ENCODE measurements at regions not wholly inside any gene's neighbourhood (a gene's known extent, or its start where the extent isn't known, plus 50 kb on each side); places are given as distances from the start of the nearest gene placed in this dataset.

GRCh38 chr14:61959348-61959747, 197.1 kb downstream of the SNAPC1 start:
- H3K27ac ChIP-seq = no peak overlapping the region
- H3K4me1 ChIP-seq = no peaks in the 10 kb centered on the region
- intact Hi-C loops (cut with DNase I; ENCODE audit: low total_unique reads) = no loop called here
- TF ChIP-seq POLR2A (IDR thresholded peaks at IDR 0.05) (no peak), CTCF (IDR thresholded peaks at IDR 0.05) (no peak)
- no peaks in the 10 kb centered on the region for H3K27me3 ChIP-seq
- no peak for DNase-seq
- H3K36me3 ChIP-seq (ENCODE audit: low read depth, missing control alignments) = no peaks in the 10 kb centered on the region
- no peaks in the 10 kb centered on the region for H3K9me3 ChIP-seq
- H3K4me3 ChIP-seq = no peak overlapping the region
- WGBS, 2 donors = 90 to 93% methylated on average over 2 of the region's 2 CpGs

- no peaks in the 10 kb centered on the region for H3K36me3 ChIP-seq (ENCODE audit: low read depth, missing control alignments)
Observed at GRCh38 chr14:61961369-61961768, 199.1 kb downstream of the SNAPC1 start.

GRCh38 chr14:61963926-61964325, 201.7 kb downstream of the SNAPC1 start:
- H3K36me3 ChIP-seq (ENCODE audit: low read depth, missing control alignments) = no peaks in the 10 kb centered on the region
- TF ChIP-seq POLR2A (IDR thresholded peaks at IDR 0.05) (no peak), CTCF (IDR thresholded peaks at IDR 0.05) (no peak)
- WGBS, 2 donors = 52 to 83% methylated on average over 2 of the region's 2 CpGs
- H3K4me1 ChIP-seq = no peaks in the 10 kb centered on the region
- H3K4me3 ChIP-seq = no peak overlapping the region
- no peak overlapping the region for H3K27ac ChIP-seq
- H3K27me3 ChIP-seq = no peaks in the 10 kb centered on the region
- no peaks in the 10 kb centered on the region for H3K9me3 ChIP-seq
- DNase-seq = no peak
- intact Hi-C loops (cut with DNase I; ENCODE audit: low total_unique reads) = no loop called here

More at GRCh38 chr14:61961369-61961768, 199.1 kb downstream of the SNAPC1 start:
- Histone ChIP-seq H3K4me1 (no peaks in the 10 kb centered on the region), H3K27ac (no peak overlapping the region), H3K4me3 (no peak overlapping the region), H3K9me3 (no peaks in the 10 kb centered on the region), H3K27me3 (no peaks in the 10 kb centered on the region)
- intact Hi-C loops (cut with DNase I; ENCODE audit: low total_unique reads) = no loop called here
- WGBS, 2 donors = 90 to 92% methylated on average over 2 of the region's 2 CpGs
- no peak for TF ChIP-seq CTCF (IDR thresholded peaks at IDR 0.05)
- TF ChIP-seq POLR2A (IDR thresholded peaks at IDR 0.05) = no peak
- no peak for DNase-seq

- Histone ChIP-seq H3K27ac (no peak overlapping the region), H3K27me3 (no peaks in the 10 kb centered on the region), H3K4me3 (no peak overlapping the region), H3K4me1 (no peaks in the 10 kb centered on the region), H3K9me3 (no peaks in the 10 kb centered on the region), H3K36me3 (ENCODE audit: low read depth, missing control alignments) (no peaks in the 10 kb centered on the region)
- DNase-seq = no peak
- intact Hi-C loops (cut with DNase I; ENCODE audit: low total_unique reads) = no loop called here
- 84 to 92% methylated on average over 2 of the region's 2 CpGs for WGBS, 2 donors
- TF ChIP-seq POLR2A (IDR thresholded peaks at IDR 0.05) = no peak
- no peak for TF ChIP-seq CTCF (IDR thresholded peaks at IDR 0.05)
Observed at GRCh38 chr14:61965030-61965745, 203.0 kb downstream of the SNAPC1 start.

- H3K9me3 ChIP-seq = no peaks in the 10 kb centered on the region
- no peak for DNase-seq
- intact Hi-C loops (cut with DNase I; ENCODE audit: low total_unique reads) = no loop called here
- H3K4me1 ChIP-seq = no peaks in the 10 kb centered on the region
- H3K4me3 ChIP-seq = no peak overlapping the region
- TF ChIP-seq CTCF (IDR thresholded peaks at IDR 0.05) (no peak), POLR2A (IDR thresholded peaks at IDR 0.05) (no peak)
- H3K27me3 ChIP-seq = no peaks in the 10 kb centered on the region
- no peak overlapping the region for H3K27ac ChIP-seq
- 93 to 99% methylated on average over 2 of the region's 2 CpGs for WGBS, 2 donors
- H3K36me3 ChIP-seq (ENCODE audit: low read depth, missing control alignments) = no peaks in the 10 kb centered on the region
Observed at GRCh38 chr14:61968207-61968606, 206.0 kb downstream of the SNAPC1 start.

All from testis (tissue), 2 donors.